ENCODE measurements at regions not wholly inside any gene's neighbourhood (a gene's known extent, or its start where the extent isn't known, plus 50 kb on each side); places are given as distances from the start of the nearest gene placed in this dataset.
"Not testable (repeated sequence)": the region's sequence is repeated elsewhere in the genome, so short reads cannot be mapped to it uniquely, and the experiment has no call there.

GRCh38 chr15:22180611-22181010 is 100.3 kb downstream of the OR4M2 start:
- TF ChIP-seq CTCF (IDR thresholded peaks at IDR 0.05; ENCODE audit: extremely low read depth in 1 of 2, insufficient read depth in 1 of 2, low read depth in 1 of 2, low read length in 2 of 2); POLR2AphosphoS5 (IDR thresholded peaks at IDR 0.05; ENCODE audit: insufficient read depth, low read depth, low read length); EZH2 (IDR thresholded peaks at IDR 0.05; ENCODE audit: borderline replicate concordance, low read depth, low read length, severe bottlenecking); MAX (IDR thresholded peaks at IDR 0.05; ENCODE audit: insufficient read depth, insufficient read length); JUN (IDR thresholded peaks at IDR 0.05; ENCODE audit: borderline replicate concordance, insufficient read depth, insufficient read length, low read depth); POLR2A (IDR thresholded peaks at IDR 0.05; ENCODE audit: low read depth, low read length); FOS (IDR thresholded peaks at IDR 0.05; ENCODE audit: borderline replicate concordance, insufficient read depth, low read length); MYC (IDR thresholded peaks at IDR 0.05; ENCODE audit: low read depth, low read length); GATA2 (IDR thresholded peaks at IDR 0.05; ENCODE audit: insufficient read depth, insufficient read length, low read depth, low read length): not testable (repeated sequence)
